ENCODE measurements at regions not wholly inside any gene's neighbourhood (a gene's known extent, or its start where the extent isn't known, plus 50 kb on each side); places are given as distances from the start of the nearest gene placed in this dataset.

DNA sequence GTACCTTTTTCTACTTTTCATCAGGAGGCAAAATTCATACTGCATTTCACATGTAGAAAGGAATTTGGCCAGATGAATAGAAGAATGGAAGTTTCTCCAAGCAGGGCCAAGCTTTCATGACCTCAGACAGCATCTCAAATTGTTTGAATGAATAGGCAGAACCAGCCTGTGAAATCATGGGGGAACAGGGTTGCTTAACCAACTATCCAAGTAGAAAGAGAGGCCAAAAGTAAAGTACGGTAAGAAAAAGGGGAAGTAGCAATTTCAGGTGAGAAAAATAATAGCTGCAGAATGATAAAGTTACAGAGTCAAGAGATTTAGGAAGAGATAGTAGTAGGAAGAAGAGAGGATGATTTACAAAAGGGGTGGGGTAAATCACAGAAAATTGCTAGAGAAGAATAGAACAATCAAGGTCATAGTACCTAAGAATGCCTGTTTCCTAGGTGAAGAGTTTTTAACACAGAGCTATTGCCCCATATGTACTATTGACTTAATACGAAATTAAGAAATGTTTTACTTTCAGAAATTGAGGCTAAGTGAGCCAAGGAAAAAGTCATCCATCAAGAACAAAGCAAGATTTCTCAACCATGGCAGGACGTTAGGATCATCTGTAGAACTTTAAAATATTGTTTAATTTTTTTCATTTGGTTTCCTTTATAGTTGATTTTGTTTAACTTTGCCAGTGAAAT lies 177.1 kb upstream of the TET2 start:
- no peak overlapping the region for H3K9ac ChIP-seq (ENCODE audit: insufficient read depth, low read length, poor library complexity, severe bottlenecking)
- H3K9me3 ChIP-seq (replicated peaks in 1 of 2; ENCODE audit: control insufficient read depth in 1 of 2, insufficient read depth in 1 of 2, low read length in 2 of 2): no peaks in the 10 kb centered on the region
- TF ChIP-seq, protein P1, sequence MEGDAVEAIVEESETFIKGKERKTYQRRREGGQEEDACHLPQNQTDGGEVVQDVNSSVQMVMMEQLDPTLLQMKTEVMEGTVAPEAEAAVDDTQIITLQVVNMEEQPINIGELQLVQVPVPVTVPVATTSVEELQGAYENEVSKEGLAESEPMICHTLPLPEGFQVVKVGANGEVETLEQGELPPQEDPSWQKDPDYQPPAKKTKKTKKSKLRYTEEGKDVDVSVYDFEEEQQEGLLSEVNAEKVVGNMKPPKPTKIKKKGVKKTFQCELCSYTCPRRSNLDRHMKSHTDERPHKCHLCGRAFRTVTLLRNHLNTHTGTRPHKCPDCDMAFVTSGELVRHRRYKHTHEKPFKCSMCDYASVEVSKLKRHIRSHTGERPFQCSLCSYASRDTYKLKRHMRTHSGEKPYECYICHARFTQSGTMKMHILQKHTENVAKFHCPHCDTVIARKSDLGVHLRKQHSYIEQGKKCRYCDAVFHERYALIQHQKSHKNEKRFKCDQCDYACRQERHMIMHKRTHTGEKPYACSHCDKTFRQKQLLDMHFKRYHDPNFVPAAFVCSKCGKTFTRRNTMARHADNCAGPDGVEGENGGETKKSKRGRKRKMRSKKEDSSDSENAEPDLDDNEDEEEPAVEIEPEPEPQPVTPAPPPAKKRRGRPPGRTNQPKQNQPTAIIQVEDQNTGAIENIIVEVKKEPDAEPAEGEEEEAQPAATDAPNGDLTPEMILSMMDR (IDR thresholded peaks at IDR 0.05): no peak
- H3K4me3 ChIP-seq (replicated peaks in 1 of 3; ENCODE audit: low read depth in 2 of 3, low read length in 3 of 3): no peak overlapping the region
- H4K20me1 ChIP-seq (ENCODE audit: insufficient read depth, low read length): no peaks in the 10 kb centered on the region
- no peaks in the 10 kb centered on the region for H3K36me3 ChIP-seq (replicated peaks in 1 of 2; ENCODE audit: control insufficient read depth in 1 of 2, insufficient read depth in 2 of 2, low read length in 2 of 2)
- H3K4me3 Mint-ChIP-seq: no peak overlapping the region
- no peaks in the 10 kb centered on the region for H3K27me3 Mint-ChIP-seq (ENCODE audit: low read depth in 3 of 3)
- no peak overlapping the region for H2AFZ ChIP-seq (ENCODE audit: insufficient read depth, low read depth, low read length, poor library complexity, severe bottlenecking)
- H3K4me2 ChIP-seq (replicated peaks; ENCODE audit: extremely low read depth, low read length, poor library complexity, severe bottlenecking): no peak overlapping the region
- no peak overlapping the region for H3K27ac Mint-ChIP-seq
- H3K27ac ChIP-seq (ENCODE audit: low read depth in 1 of 2, low read length in 2 of 2): no peak overlapping the region
- intact Hi-C loops (cut with micrococcal nuclease): loop anchor here in 1 of 2 donors (10.0 kb wide), 1 partner anchor 85 kb away; no protein-coding TSS in a partner anchor
- H3K27me3 ChIP-seq (ENCODE audit: control insufficient read depth in 2 of 2, insufficient read depth in 2 of 2, low read length in 2 of 2): no peaks in the 10 kb centered on the region
- H3K9me3 Mint-ChIP-seq: no peaks in the 10 kb centered on the region
- peak in 1 of 3 donors; percentile 6 for DNase-seq
- H3K36me3 Mint-ChIP-seq: no peaks in the 10 kb centered on the region
- H3K79me2 ChIP-seq (ENCODE audit: insufficient read depth, low read length): no peaks in the 10 kb centered on the region
- H3K4me1 ChIP-seq (ENCODE audit: control insufficient read depth in 1 of 2, insufficient read depth in 2 of 2, low read length in 2 of 2): peaks cover 25 to 29% of the 10 kb centered on the region in 2 donors
- H3K4me1 Mint-ChIP-seq: peaks cover 25% of the 10 kb centered on the region
- WGBS (ENCODE audit: insufficient coverage): 0% methylated on average over 1 of the region's 3 CpGs

DNA sequence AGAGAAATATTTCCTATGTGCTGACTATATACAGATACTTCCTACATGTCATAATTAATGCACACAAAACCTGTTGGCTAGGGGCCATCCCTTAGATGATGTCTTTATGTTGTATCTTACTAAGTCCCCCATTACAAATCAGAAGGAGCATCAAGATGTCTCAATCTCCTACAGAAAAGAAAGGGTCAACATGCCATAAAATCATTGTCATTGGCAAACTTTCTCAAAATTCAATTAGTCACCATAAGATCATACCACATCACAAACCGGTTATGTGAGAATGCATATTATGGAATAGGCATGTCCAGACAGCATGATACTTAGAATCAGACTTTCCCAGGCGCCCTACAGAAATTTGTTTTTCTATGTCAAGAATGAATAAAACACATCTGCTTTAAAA lies 175.2 kb upstream of the TET2 start:
- peaks cover 19% of the 10 kb centered on the region for H3K4me1 Mint-ChIP-seq
- WGBS (ENCODE audit: insufficient coverage): no CpG with 5 or more reads among the region's 2 CpGs
- Histone ChIP-seq H3K4me2 (replicated peaks; ENCODE audit: extremely low read depth, low read length, poor library complexity, severe bottlenecking) (no peak overlapping the region), H3K27me3 (ENCODE audit: control insufficient read depth in 2 of 2, insufficient read depth in 2 of 2, low read length in 2 of 2) (no peaks in the 10 kb centered on the region), H3K4me1 (ENCODE audit: control insufficient read depth in 1 of 2, insufficient read depth in 2 of 2, low read length in 2 of 2) (peaks cover 23 to 27% of the 10 kb centered on the region in 2 donors), H3K27ac (ENCODE audit: low read depth in 1 of 2, low read length in 2 of 2) (no peak overlapping the region), H3K9me3 (replicated peaks in 1 of 2; ENCODE audit: control insufficient read depth in 1 of 2, insufficient read depth in 1 of 2, low read length in 2 of 2) (no peaks in the 10 kb centered on the region), H3K36me3 (replicated peaks in 1 of 2; ENCODE audit: control insufficient read depth in 1 of 2, insufficient read depth in 2 of 2, low read length in 2 of 2) (no peaks in the 10 kb centered on the region), H4K20me1 (ENCODE audit: insufficient read depth, low read length) (no peaks in the 10 kb centered on the region), H3K79me2 (ENCODE audit: insufficient read depth, low read length) (no peaks in the 10 kb centered on the region), H3K4me3 (replicated peaks in 1 of 3; ENCODE audit: low read depth in 2 of 3, low read length in 3 of 3) (no peak overlapping the region), H2AFZ (ENCODE audit: insufficient read depth, low read depth, low read length, poor library complexity, severe bottlenecking) (no peak overlapping the region), H3K9ac (ENCODE audit: insufficient read depth, low read length, poor library complexity, severe bottlenecking) (no peak overlapping the region)
- no peak for DNase-seq
- intact Hi-C loops (cut with micrococcal nuclease): loop anchor here in 1 of 2 donors (10.0 kb wide), 1 partner anchor 83 kb away; no protein-coding TSS in a partner anchor
- no peaks in the 10 kb centered on the region for H3K36me3 Mint-ChIP-seq
- TF ChIP-seq, protein P1 (IDR thresholded peaks at IDR 0.05): no peak
- H3K27ac Mint-ChIP-seq: peak overlapping the region in 1 of 7 donors; percentile 25
- H3K4me3 Mint-ChIP-seq: no peak overlapping the region
- H3K9me3 Mint-ChIP-seq: no peaks in the 10 kb centered on the region
- no peaks in the 10 kb centered on the region for H3K27me3 Mint-ChIP-seq (ENCODE audit: low read depth in 3 of 3)
